HL-60 (cell line): ENCODE measurements at regions not wholly inside any gene's neighbourhood (a gene's known extent, or its start where the extent isn't known, plus 50 kb on each side); places are given as distances from the start of the nearest gene placed in this dataset.

Source experiments
- DNase-seq, 2 experiments: peaks; one replicate each; pipeline ENCODE4 v3.0.0-alpha.2; 2010 to 2020; ENCODE audit warnings: low read depth in 1 of 2, low spot score in 1 of 2
- H3K27ac ChIP-seq: fragments of 250-450 bp; sonication (Bioruptor Pico); replicated peaks from 2 replicates; pipeline ENCODE4 v1.5.1; 2020; ENCODE audit warnings: mild to moderate bottlenecking, moderate library complexity
- H3K27me3 ChIP-seq: fragments of 250-450 bp; sonication (Bioruptor Pico); 2 replicates; pipeline ENCODE4 v1.5.1; 2021; ENCODE audit warnings: mild to moderate bottlenecking, moderate library complexity; ENCODE audit not compliant: insufficient read depth, poor library complexity, severe bottlenecking
- H3K4me3 ChIP-seq: replicated peaks from 2 replicates; pipeline ENCODE4 v1.5.1; 2011; ENCODE audit warnings: mild to moderate bottlenecking, control low read depth, low read length; ENCODE audit not compliant: insufficient read depth
- GABPA ChIP-seq: IDR thresholded peaks from 2 replicates; pipeline ENCODE4 v1.6.1; 2012; ENCODE audit warnings: low read depth
- POLR2AphosphoS5 ChIP-seq: IDR thresholded peaks from 2 replicates; pipeline ENCODE4 v1.6.1; 2012; ENCODE audit warnings: low read depth
- REST ChIP-seq: IDR thresholded peaks from 2 replicates; pipeline ENCODE4 v1.6.1; 2012; ENCODE audit warnings: low read depth; ENCODE audit not compliant: insufficient replicate concordance
- SPI1 ChIP-seq: IDR thresholded peaks from 2 replicates; pipeline ENCODE4 v1.6.1; 2012; ENCODE audit warnings: low read depth, mild to moderate bottlenecking, borderline replicate concordance
- TF ChIP-seq, protein P1 (sequence below): IDR thresholded peaks from one replicate; pipeline ENCODE4 v1.5.1; 2011; ENCODE audit warnings: low read length, control low read depth, inconsistent platforms; ENCODE audit not compliant: insufficient read depth

DNA sequence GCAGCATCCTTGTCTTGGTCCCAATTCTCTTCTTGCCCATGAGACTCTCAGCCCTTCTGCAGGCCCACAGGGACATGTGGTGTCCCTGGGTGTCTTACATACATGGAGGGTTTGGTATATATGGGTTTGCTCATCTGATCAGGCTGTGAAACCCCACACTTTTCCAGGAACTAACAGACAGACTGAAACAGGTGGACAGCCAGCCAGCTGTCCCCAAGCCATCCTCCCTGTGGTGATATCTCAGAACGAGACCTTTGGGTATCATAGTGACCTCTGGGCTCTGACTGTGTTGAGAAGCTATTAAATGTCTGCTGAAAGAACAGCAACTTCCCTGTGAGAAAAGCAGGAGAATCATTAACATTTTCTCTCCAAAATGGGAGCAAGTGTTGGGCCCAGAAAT is 115.5 kb upstream of the PAXBP1 start:
- Histone ChIP-seq H3K4me3 (no peak overlapping the region), H3K27ac (no peak overlapping the region), H3K27me3 (peaks cover 7% of the 10 kb centered on the region)
- TF ChIP-seq GABPA = no peak
- no peak for DNase-seq

DNA sequence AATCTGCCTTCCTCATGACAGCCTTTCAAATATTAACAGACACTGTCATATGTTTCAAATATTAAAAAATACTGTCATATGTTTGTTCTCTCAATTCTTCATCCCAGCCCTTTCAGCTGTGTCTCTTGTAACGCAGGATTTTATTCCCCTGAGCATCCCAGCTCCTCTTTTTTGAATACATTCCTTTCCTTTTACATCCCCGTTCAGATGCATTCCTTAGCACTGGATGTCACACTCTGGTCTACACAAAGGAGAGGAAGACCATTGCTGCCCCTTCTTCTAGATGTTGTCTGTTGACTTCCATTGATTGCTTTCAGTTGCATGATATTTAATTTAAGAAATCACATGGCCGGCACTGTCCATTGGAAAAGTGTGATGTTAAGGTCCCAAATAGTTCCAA is 117.4 kb upstream of the PAXBP1 start:
- Histone ChIP-seq H3K4me3 (no peak overlapping the region), H3K27me3 (peaks cover 7% of the 10 kb centered on the region), H3K27ac (no peak overlapping the region)
- no peak for TF ChIP-seq POLR2AphosphoS5
- no peak for TF ChIP-seq REST
- TF ChIP-seq, protein P1, sequence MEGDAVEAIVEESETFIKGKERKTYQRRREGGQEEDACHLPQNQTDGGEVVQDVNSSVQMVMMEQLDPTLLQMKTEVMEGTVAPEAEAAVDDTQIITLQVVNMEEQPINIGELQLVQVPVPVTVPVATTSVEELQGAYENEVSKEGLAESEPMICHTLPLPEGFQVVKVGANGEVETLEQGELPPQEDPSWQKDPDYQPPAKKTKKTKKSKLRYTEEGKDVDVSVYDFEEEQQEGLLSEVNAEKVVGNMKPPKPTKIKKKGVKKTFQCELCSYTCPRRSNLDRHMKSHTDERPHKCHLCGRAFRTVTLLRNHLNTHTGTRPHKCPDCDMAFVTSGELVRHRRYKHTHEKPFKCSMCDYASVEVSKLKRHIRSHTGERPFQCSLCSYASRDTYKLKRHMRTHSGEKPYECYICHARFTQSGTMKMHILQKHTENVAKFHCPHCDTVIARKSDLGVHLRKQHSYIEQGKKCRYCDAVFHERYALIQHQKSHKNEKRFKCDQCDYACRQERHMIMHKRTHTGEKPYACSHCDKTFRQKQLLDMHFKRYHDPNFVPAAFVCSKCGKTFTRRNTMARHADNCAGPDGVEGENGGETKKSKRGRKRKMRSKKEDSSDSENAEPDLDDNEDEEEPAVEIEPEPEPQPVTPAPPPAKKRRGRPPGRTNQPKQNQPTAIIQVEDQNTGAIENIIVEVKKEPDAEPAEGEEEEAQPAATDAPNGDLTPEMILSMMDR = no peak
- no peak for TF ChIP-seq SPI1
- DNase-seq = no peak

DNA sequence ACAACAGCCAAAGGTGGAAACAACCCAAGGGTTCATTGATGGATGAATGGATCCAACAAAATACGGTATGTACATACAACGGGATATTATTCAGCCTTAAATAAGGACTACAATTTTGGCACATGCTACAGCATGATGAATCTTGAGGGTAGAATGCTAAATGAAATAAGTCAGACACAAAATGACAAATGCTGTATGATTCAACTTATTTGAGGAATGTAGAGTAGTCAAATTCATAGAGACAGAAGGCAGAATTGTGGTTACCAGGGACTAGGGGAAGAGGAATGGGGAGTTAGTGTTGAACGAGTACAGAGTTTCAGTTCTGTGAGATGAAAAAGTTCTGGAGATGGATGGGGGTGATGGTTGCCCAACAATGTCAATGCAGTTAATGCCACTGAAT is 118.0 kb upstream of the PAXBP1 start:
- DNase-seq = no peak
- TF ChIP-seq POLR2AphosphoS5 (no peak), GABPA (no peak), SPI1 (no peak), REST (no peak)
- TF ChIP-seq, protein P1 = no peak

GRCh38 chr21:32894321-32894720 is 122.8 kb upstream of the PAXBP1 start:
- H3K4me3 ChIP-seq = no peak overlapping the region
- no peak for DNase-seq
- no peak overlapping the region for H3K27ac ChIP-seq
- no peaks in the 10 kb centered on the region for H3K27me3 ChIP-seq
- TF ChIP-seq SPI1 (no peak), POLR2AphosphoS5 (no peak), REST (no peak), GABPA (no peak)
- TF ChIP-seq, protein P1 = no peak

More for the DNA sequence above, 118.0 kb upstream of the PAXBP1 start:
- Histone ChIP-seq H3K27me3 (peaks cover 7% of the 10 kb centered on the region), H3K27ac (no peak overlapping the region), H3K4me3 (no peak overlapping the region)
